ENCODE measurements at regions not wholly inside any gene's neighbourhood (a gene's known extent, or its start where the extent isn't known, plus 50 kb on each side); places are given as distances from the start of the nearest gene placed in this dataset.

DNA sequence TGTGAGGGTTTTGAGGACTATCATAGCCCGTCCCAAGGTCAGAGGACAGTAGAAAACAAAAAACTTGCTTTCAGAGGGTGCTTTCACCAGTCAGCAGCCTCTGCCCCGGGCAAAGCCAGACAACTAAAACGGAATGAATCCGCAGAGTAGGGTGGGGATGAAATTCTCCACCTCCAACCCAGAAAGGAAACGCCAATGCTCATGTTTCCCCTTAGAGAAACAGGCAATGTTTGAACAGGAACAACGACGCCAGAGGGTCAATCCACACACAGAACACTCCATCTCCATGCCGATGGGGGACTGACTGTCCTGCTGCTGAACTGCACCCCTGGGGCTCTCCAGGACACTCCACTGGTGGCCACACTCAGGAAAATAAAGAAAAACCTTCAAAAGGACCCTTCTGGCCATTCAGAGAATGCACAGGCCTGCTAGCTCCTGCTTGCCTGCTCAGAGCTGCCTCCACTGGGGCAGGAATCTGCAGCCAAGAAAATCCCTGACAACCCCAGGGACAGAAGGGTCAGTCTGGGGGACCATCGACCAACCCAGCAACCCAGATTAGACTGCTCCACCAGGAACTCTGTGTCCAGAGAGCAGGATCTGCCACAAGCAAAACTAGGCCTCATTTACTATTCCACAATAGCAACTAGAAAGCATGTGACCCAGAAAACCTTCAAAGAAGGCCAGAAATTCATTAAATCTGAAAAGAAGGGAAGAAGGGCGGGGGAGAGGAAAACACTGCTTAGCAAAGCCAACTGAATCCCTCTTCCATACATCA lies 116.0 kb downstream of the TOMM20 start:
- TF ChIP-seq, protein P1, sequence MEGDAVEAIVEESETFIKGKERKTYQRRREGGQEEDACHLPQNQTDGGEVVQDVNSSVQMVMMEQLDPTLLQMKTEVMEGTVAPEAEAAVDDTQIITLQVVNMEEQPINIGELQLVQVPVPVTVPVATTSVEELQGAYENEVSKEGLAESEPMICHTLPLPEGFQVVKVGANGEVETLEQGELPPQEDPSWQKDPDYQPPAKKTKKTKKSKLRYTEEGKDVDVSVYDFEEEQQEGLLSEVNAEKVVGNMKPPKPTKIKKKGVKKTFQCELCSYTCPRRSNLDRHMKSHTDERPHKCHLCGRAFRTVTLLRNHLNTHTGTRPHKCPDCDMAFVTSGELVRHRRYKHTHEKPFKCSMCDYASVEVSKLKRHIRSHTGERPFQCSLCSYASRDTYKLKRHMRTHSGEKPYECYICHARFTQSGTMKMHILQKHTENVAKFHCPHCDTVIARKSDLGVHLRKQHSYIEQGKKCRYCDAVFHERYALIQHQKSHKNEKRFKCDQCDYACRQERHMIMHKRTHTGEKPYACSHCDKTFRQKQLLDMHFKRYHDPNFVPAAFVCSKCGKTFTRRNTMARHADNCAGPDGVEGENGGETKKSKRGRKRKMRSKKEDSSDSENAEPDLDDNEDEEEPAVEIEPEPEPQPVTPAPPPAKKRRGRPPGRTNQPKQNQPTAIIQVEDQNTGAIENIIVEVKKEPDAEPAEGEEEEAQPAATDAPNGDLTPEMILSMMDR (IDR thresholded peaks at IDR 0.05), result no peak
- TF ChIP-seq POLR2AphosphoS5 (IDR thresholded peaks at IDR 0.05) (no peak), POLR2A (IDR thresholded peaks at IDR 0.05) (no peak), EP300 (IDR thresholded peaks at IDR 0.05) (no peak)
